IPS-11a (cell line): ENCODE measurements at regions not wholly inside any gene's neighbourhood (a gene's known extent, or its start where the extent isn't known, plus 50 kb on each side); places are given as distances from the start of the nearest gene placed in this dataset.

Source experiments
- H3K4me3 ChIP-seq: one replicate; pipeline ENCODE4 v1.5.1; 2013; ENCODE audit warnings: low read depth, low read length, control low read depth

DNA sequence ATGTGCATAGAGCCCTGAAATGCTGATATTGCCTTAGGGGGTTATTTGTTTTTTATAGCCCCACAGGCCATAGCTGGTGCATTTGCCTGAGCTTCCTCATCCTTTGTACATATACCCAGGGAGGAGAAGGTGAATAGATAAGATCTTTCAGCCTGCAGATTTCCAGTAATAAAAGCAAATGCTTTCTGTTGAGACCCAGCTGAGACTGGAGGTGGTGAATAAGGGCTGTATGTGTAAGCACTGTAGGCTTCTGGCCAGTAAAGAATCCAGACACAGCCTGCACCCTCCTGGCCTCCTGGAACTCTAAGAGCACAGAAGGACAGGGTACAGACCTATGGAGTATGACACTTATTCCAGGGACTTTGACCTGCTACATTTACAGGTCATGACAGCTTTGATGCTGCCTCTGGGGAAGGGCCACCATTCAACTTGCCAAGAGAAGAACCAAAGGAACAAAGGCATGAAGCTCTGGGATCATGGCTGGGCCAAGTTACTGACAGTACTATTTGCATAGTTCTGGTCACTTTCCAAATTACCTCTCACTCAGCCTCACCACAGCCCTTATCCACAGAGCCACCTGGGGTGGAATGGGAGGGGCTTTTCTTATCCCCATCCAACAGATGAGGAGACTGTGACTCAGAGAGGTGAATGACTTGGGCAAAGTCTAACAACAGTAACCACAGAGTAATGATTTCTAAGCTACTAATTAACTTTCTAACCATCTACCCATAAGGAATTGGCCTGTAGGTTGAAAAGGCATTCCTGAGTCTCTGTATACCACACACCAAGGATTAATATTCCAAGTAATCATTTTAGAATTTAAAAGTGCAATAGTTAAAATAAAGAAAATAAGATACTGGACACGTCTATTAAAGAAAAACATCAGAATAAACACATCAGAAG lies 604.5 kb upstream of the KLF4 start:
- no peak overlapping the region for H3K4me3 ChIP-seq

DNA sequence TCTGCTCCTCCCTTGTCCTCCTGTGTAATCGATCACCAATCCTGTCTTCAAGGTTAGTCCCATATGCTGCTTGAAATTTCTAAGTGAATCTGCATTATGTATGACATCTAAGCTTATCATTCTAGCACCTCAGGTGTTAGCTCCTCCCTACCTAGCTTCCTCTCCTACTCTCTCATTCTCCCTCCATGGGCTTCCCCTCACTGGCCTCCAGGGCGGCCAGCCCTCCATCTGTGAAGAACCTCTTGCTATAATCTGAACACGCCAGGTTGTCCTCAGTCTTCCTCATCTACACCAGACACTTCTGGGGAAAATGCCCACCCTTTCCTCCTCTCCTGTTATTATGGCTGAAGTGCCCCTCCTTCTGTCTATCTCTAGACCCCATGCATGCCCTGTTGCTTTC lies 599.3 kb upstream of the KLF4 start:
- no peak overlapping the region for H3K4me3 ChIP-seq

DNA sequence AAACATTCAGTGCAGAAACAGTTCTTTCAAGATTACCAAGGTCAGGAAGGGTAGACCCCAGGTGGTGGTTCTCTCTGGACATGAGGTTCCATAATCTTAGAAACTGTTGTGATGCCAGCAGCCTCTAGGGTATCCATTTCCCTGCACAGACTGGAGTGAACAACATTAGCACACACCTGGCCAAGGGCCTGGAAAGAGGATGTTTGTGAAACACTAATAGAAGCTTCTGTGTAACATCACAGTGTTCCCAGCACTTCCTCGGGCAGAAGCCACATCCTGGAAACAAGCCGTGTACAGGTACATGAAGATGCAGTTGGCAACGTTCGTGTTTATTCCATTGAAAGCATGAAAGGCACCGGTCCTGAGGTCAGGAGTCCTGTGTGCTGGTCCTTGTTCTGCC lies 598.2 kb upstream of the KLF4 start:
- no peak overlapping the region for H3K4me3 ChIP-seq

DNA sequence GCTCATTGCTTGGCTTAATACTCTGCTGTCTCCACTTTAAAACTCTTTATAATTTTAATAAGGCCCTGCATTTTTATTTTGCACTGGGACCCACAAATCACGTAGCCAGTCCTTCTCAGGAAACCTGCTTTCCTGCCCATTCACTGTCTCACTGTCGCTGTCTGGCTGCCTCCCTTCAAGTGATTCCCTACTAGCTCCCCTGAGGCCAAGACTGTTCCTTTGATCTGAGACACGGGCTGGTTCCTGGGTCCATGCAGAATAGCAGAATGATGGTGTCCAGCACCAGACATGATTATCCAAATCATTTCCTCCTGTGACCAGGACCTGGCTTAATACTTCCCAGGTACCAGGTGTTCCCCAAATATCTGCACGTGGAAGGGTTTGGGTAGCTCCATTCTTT lies 597.1 kb upstream of the KLF4 start:
- no peak overlapping the region for H3K4me3 ChIP-seq

DNA sequence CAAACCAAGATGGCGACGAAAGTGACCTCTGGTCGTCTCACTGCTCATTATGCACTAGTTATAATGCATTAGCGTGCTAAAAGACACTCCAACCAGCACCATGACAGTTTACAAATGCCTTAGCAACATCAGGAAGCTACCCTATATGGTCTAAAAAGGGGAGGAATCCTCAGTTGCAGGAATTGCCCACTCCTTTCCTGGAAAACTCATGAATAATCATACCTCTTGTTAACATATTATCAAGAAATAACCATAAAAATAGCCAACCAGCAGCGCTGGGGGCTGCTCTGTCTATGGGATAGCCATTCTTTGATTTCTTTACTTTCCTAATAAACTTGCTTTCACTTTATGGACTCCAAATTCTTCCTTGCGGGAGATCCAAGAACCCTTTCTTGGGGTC lies 595.7 kb upstream of the KLF4 start:
- no peak overlapping the region for H3K4me3 ChIP-seq

DNA sequence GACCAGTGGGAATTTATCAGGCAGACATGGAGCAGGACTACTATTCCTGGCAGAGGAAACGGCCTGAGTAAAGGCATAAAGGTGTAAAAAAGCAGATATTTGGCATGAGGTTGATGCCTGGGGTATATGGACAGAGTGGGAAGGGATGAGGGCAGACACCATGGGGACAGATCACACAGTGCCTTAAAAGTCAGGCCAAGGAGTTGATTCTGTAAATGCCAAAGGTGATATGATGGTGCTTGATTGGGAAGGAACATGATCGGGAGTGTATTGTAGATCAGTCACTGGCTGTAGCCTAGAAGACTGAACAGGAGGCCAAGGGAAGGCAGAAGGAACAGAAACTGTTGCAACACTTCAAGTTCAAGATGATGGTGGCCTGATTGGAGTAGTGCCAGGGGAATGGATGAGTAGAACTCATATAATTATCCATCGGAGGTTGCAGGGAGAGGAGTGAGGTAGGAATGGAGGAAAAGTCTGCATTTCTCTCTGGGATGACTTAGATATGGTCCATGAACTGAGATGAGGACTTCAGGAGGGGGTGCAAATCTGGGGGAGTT lies 594.3 kb upstream of the KLF4 start:
- no peak overlapping the region for H3K4me3 ChIP-seq

DNA sequence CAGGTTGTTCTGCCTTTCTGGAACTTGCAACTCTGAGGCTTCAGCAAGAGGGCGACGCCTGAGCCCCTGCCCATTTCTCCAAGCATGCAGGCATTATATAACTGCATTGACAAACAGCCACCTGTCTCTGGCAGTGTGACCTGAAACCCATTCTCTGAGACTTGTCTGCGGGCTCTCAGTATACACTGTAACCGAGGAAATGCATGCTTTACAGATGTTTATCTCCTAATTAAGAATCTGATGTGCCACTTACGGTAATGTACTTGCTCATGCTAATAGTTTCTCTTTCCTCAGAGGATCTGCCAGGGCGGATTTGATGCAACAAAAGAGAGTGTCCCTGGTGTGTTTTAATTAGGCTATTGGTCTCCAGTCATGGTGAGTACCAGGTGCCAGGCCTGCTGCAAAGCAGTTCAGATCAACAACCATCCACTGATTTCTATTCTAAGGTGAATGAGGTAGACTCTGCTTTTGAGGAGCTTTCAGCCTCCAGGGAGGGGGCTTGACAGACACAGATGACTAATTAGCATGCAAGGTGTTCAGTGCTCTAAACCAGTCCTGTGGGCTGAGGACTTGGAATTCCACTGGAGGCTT lies 593.7 kb upstream of the KLF4 start:
- H3K4me3 ChIP-seq, result no peak overlapping the region

DNA sequence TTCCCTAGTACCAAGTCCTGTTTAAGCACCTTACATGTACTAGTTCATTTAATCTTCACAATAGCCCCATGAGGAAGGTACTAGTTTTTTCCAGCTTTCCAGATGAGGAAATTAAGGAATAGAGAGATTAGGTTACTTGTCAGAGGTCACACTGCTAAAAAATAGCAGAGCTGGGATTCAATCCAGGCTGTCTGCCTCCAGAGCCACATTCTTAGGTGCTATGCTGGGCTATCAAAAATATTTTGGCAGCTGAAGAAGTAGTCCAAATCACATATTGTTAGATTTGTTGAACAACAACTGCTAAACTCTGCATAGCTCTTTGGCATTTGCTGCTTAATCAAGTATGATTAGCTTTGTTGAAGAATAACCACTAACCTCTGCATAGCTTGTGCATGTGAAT lies 591.5 kb upstream of the KLF4 start:
- H3K4me3 ChIP-seq, result no peak overlapping the region

DNA sequence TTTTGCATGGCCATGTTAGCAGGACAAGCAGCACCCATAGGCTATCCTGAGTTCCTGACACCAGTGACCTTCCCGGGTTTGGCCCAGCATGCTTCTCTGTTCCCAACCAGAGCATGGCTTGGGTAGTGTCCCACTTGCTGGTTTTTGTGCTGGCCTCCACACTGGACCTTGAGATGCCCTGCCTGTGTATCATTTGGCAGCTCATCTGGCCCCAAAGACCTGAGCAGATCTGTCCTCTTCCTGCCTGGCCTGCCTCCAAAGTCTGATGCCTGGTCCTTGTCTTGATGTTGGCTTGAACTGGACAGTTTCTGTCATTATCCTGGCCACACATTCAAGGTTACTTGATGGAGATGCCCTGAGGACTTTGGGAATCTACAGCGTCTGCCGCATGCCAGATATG lies 590.7 kb upstream of the KLF4 start:
- no peak overlapping the region for H3K4me3 ChIP-seq

DNA sequence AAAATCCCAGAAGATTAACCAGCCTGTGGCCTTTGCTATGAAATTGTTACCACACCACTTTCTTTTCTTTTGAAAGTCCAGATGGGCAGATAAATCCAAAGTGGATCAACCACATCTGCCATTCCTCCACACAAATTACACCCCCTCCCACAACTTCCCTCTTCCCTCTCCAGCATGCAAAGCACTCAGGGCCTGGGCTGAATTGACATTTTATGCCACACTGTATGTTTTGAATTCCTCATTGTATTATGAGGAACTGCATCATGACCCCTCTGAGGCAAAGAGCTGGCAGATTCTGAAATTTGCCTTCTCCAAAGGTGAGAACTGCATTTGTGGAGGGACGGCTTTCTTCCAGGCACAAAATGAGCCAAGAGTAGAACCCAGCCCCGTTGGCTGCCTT lies 589.2 kb upstream of the KLF4 start:
- H3K4me3 ChIP-seq, result no peak overlapping the region

DNA sequence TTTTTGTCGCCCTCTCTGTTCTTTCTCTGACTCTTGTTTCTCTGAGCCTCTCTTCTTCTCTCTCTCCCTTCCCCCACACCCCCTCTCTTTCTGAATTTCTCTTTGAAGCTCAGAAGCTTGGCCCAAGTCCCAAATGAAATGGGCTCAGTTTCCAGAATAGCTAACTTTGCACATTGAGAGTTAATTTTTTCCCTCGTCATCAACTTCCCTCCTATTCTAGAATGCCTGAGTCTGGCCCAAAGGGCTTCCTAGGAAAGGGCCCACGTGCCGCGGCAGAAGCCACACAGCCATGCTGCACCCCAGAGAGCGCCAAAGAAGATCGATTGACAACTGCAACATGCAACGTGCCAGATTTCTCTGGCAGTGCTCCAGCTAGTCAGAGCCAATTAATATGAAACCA lies 588.8 kb upstream of the KLF4 start:
- no peak overlapping the region for H3K4me3 ChIP-seq

DNA sequence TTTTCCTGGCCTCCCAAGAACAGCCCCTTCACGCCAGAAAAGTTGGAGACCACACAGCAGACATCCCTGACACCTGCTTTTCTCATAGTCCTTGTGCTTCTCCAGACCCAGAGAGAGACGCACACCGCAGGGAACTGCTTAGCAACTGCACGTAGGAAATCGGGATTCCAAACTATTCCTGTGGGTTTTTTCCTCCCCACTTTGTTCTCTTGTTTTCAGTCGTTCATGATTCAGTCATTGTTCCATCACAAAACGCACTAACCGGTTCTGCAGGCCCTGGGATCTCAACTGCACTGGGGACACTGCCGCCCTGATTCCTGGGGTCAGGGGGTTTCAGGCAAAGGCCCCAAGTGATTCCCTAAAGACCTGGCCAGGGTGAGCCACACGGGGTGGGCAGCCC lies 588.0 kb upstream of the KLF4 start:
- H3K4me3 ChIP-seq, result no peak overlapping the region

DNA sequence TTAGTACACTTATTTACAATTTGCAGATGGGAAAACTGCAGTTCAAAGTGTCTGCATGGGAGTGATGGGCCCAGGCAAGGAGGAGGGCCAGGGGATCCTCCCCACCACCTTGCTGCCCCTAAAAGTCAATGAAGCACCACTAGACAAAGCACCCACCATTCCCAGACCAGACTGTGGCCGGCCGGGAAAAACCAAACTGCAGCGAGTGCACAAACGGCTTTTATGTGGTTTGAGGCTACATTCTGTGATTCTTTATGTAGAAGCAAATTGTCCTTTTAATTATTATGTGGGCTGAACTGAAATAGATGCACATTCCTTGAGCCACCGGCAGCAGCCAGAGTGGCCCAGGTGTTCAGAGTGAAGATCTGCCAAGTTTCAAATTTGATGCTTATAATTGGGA lies 585.3 kb upstream of the KLF4 start:
- no peak overlapping the region for H3K4me3 ChIP-seq

DNA sequence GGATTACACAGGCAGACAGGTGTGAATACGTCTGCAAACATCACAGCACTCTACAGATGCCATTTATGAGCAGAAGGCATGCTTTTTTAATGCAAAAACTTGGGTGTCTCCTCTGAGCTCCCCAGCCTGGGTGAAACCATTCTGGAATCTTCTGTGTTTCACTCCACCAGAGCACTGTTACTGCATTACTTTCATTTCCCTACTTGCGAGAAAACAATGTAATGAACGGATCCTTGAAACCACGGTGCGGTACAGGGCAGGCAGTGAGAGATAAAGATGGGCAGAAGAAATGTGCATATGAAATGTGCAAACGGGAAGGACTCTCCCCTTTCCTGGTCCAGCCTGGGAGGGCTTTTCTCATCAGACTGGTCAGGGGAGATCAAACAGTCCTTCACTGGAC lies 584.3 kb upstream of the KLF4 start:
- no peak overlapping the region for H3K4me3 ChIP-seq

DNA sequence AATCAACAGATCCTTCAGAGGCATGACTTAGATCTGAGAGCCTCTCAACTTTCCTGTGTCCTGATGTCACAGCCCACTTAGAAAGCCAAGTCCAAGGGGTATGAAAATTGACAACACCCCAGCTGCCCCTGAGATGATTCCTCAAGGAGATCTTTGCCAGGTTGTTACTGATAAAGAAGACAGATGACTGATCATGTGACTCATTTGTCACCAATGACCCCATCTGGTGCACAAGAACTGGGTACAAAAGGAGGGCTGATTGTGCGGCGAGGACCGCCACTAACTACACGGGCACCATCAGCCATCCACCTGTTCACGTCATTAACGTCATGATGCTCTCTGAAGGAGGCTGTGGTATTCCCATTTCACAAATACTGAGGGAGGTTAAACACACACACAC lies 583.2 kb upstream of the KLF4 start:
- no peak overlapping the region for H3K4me3 ChIP-seq

DNA sequence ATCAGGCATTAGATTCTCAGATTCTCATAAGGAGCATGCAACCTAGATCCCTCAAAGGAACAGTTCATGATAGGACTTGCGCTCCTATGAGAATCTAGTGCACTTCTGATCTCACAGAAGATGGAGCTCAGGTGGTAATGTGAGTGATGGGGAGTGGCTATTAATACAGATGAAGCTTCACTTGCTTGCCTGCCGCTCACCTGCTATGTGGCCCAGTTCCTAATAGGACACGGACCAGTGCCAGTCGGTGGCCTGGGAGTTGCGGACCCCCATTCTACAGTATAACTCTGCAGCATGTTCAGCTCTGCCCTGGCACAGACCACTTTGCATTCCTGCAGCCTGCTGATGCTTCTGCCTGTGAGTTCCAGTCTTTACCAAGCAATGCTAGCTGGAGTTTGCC lies 581.3 kb upstream of the KLF4 start:
- H3K4me3 ChIP-seq, result no peak overlapping the region

DNA sequence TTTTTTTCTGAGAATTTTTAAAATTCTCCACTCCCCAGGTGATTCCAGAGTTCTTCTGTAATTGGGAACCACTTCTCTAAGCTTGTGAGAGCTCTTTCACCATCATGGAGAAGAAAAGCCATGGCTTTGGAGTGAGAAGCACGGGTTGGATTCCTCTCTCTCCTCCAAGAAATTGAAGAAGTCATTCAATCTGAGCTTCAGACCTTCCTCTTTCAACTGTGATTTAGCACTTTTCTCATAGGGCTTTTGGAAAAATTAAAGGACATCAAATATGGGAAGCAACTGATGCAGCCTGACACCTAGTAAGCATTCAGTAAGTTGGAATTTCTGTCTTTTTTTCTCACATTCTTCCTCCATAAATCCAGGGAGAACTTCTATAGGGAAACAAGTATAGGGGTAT lies 580.4 kb upstream of the KLF4 start:
- no peak overlapping the region for H3K4me3 ChIP-seq

DNA sequence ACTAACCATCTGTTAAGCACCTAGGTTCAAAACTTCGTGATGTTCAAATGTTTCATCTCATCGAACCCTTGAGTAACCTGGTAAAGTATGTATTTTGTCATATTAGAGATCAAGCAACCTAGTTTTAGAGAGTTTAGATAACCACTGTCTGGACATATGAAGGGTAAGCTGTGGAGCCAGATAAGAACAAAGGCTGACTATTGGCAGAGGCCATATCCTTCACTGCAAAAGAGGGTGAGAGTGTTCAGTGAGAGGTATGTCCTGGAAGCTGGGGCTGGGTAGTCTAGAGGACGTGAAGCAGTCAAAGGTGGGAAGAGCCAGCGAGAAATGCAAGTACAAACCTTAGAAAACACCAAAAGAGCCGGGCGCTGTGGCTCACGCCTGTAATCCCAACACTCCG lies 573.1 kb upstream of the KLF4 start:
- no peak overlapping the region for H3K4me3 ChIP-seq

DNA sequence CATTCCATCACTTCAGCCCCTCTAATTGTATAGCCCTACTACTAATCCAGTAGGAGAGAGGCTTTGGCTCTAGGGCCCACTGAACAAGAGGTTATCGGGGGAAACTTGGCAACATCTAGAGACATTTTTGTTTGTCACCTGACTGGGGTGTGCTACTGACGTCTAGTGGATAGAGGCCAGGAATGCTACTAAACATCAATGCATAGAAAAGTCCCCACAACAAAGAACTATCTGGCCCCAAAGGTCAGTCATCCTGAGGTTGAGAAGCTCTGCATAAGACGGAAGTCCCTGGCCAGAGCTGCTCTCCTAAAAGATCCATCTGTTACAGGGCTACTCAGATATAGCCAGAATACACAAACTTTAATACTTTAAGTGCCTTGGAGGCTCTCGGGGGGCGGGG lies 570.6 kb upstream of the KLF4 start:
- no peak overlapping the region for H3K4me3 ChIP-seq

DNA sequence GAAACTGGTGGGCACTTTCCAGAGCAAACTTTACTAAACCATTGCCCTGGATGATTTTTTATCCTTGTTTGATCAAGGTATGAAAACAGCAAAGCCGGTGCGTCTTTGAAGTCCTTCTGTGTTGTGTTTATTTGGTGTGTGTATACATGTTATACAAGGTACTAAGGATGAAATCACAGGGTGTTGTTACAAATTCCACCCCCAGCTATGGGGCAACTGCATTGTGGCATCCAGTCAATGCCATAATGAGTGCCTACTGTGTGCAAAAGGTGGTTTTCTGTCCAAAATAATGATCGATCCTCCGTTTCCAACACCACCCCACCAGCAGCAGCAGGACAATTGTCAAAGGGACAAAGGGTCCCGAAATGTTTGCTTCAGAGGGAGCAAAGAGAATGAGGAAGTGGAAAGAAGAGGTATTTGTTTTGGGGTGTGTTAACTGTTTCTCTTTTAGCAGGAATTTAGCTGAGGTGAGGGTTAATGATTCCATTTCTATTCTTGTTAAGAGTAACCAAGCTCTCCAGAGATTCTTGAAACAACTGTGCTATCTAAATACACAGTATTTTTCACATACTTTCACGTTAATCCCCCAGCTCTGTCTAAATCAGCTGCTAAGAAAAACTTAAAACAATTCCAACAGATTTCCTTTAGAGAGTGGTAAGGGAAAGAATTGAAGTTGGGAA lies 568.7 kb upstream of the KLF4 start:
- no peak overlapping the region for H3K4me3 ChIP-seq

DNA sequence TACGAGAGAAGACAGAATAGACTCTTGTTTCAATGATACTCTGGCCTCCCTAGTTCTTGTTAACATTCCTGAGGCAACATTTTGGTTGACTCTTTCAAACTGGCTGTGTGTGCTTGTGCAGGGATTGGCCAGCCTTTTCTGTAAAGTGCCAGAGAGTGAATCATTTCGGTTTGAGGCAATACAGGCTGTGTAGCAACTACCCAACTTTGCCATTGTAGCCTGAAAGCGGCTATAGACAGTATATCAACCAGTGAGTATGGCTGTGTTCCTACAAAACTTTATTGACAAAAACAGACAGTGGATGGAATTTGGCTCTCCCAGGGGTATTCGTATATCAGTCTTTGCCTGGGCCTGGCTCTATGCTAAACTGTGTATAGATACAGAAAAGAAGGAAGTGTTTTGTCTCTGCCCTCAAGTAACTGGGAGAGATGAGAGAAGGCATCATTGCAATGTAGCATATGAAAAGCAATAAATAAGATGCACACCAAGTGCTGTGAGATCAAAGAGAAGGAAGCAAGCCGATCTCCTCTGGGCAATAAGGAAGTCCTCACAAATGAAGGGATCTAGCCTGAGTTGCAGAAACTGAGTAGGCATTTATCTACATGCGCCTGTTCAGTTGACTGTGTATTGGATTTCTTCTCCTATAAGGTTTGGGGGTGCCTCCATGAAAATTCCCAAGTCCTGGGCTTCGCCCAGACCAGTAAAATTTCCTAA lies 568.0 kb upstream of the KLF4 start:
- H3K4me3 ChIP-seq, result no peak overlapping the region
